Glutamatergic neuron (in vitro differentiated cells): ENCODE measurements at regions not wholly inside any gene's neighbourhood (a gene's known extent, or its start where the extent isn't known, plus 50 kb on each side); places are given as distances from the start of the nearest gene placed in this dataset.

Experiments used
- DNase-seq: peaks from one replicate; pipeline ENCODE4 v3.0.0; 2022
- H3K27ac Mint-ChIP-seq: one replicate; pipeline ENCODE4 v1.8.0; 2020; ENCODE audit warnings: mild to moderate bottlenecking, mixed read lengths, inconsistent platforms; ENCODE audit not compliant: unreplicated experiment
- H3K27me3 Mint-ChIP-seq: one replicate; pipeline ENCODE4 v1.8.0; 2020; ENCODE audit warnings: mild to moderate bottlenecking, moderate library complexity, mixed read lengths, inconsistent platforms; ENCODE audit not compliant: unreplicated experiment
- H3K36me3 Mint-ChIP-seq: one replicate; pipeline ENCODE4 v1.8.0; 2020; ENCODE audit warnings: mild to moderate bottlenecking, mixed read lengths, inconsistent platforms; ENCODE audit not compliant: unreplicated experiment
- H3K4me1 Mint-ChIP-seq: one replicate; pipeline ENCODE4 v1.8.0; 2020; ENCODE audit warnings: mild to moderate bottlenecking, low read depth, mixed read lengths, inconsistent platforms; ENCODE audit not compliant: unreplicated experiment
- H3K4me3 Mint-ChIP-seq: one replicate; pipeline ENCODE4 v1.8.0; 2020; ENCODE audit warnings: mild to moderate bottlenecking, mixed read lengths, inconsistent platforms; ENCODE audit not compliant: unreplicated experiment
- H3K9me3 Mint-ChIP-seq: one replicate; pipeline ENCODE4 v1.8.0; 2020; ENCODE audit warnings: mild to moderate bottlenecking, moderate library complexity, mixed read lengths, inconsistent platforms; ENCODE audit not compliant: unreplicated experiment
- TF ChIP-seq, protein P1 (sequence below): fragments of 200-600 bp; sonication (generic); IDR thresholded peaks from one replicate; pipeline ENCODE4 v1.5.0; 2021; ENCODE audit not compliant: partially characterized antibody, unreplicated experiment

DNA sequence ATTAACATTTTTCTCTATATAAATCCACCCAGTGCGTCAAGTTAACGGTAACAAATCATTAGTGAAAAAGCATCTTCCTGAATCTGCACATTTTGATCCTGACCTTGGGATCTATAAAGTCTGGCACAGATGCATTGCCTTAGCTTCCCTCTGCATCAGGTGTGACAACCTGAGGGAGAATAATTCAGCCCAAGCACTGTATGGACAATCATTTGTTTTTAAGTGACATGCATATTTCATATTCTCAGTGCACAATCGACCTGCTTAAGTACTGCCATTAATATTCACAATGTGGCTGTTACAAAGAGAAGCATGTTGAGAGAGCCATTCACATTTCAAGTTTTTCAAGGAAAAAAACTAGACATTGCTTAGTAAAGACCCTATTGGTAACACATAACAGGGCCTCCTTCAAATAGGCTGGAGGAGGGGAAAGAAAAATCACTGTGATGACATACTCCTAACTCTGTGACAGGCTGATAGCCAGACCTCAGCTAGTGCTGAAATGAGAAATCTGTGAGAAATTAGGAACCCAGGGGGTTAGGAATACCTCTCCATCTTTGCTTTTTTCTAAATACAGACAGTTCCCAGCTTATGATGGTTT, 505.3 kb upstream of the CDH5 start:
- peaks cover 4% of the 10 kb centered on the region for H3K36me3 Mint-ChIP-seq
- TF ChIP-seq, protein P1, sequence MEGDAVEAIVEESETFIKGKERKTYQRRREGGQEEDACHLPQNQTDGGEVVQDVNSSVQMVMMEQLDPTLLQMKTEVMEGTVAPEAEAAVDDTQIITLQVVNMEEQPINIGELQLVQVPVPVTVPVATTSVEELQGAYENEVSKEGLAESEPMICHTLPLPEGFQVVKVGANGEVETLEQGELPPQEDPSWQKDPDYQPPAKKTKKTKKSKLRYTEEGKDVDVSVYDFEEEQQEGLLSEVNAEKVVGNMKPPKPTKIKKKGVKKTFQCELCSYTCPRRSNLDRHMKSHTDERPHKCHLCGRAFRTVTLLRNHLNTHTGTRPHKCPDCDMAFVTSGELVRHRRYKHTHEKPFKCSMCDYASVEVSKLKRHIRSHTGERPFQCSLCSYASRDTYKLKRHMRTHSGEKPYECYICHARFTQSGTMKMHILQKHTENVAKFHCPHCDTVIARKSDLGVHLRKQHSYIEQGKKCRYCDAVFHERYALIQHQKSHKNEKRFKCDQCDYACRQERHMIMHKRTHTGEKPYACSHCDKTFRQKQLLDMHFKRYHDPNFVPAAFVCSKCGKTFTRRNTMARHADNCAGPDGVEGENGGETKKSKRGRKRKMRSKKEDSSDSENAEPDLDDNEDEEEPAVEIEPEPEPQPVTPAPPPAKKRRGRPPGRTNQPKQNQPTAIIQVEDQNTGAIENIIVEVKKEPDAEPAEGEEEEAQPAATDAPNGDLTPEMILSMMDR, result no peak
- DNase-seq, result no peak
- H3K4me3 Mint-ChIP-seq, result no peak overlapping the region
- H3K27ac Mint-ChIP-seq, result no peak overlapping the region
- peaks cover 3% of the 10 kb centered on the region for H3K27me3 Mint-ChIP-seq
- no peaks in the 10 kb centered on the region for H3K9me3 Mint-ChIP-seq
- no peaks in the 10 kb centered on the region for H3K4me1 Mint-ChIP-seq

DNA sequence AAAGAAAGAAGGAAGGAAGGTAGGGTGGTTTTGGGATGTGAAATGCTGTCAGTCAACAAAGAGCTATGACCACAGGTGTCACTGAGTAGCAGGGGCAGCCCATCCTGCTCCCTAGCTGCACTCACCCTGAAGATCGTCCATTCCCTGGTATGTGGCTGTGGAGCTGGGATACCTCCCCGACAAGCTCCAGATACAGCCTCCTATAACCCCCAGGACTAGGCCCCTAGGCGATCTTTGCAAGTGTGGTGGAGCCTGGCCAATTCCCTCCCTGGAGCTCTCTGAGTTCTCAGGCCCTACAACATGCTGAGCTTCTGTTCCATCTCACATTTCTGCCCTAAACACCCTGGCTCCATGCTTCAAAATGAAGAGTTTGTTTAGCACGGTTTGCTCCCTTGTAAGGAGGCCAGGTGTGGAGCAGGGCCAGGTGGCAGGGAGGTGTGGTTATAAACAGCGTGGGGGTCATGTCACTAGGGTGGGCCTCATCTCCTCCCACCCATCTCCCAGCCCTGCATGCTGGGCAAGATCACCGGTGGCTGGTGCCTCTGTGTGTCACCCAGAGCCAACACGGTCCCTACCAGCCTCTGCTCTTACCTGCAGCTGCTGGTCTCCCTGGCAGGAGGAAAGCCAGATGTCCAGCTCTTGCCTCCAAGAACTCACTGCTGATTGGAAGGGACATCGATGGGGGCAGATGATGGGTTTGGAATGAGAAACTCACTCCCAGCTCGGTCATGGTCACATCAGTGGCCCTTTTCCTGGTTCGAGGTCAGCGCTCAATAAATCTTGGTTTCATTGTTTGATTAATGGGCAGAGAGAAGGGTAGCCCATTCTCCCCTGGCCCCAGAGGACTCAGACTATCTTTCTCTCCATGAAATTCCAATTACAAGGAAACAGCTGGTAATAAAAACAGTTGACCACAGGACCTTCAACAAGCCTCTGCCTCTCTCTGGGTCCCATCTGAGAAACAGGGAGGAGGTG, 511.0 kb upstream of the CDH5 start:
- Mint-ChIP-seq H3K4me1 (no peaks in the 10 kb centered on the region), H3K27ac (no peak overlapping the region), H3K4me3 (no peak overlapping the region), H3K27me3 (peaks cover 3% of the 10 kb centered on the region), H3K36me3 (no peaks in the 10 kb centered on the region), H3K9me3 (no peaks in the 10 kb centered on the region)
- DNase-seq, result no peak
- TF ChIP-seq, protein P1, result no peak

DNA sequence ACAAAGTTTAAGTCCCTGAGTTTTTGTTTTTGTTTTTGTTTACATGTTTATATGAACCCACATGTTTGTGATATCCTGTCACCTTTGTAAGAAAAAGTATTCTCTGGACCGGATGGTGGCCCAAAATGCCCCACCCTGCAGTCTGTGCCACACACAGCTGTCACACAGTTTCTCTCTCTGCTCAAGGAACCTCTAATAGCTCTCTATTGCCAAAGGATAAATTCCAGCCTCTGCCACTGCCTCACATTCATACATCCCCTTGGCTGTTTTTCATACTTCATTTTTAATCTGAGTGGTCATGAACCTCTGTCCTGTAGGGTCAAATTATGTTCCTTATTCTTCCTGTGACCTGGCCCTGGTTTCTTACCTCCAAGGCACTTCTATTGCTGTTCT, 520.3 kb upstream of the CDH5 start:
- no peaks in the 10 kb centered on the region for H3K36me3 Mint-ChIP-seq
- TF ChIP-seq, protein P1, result no peak

DNA sequence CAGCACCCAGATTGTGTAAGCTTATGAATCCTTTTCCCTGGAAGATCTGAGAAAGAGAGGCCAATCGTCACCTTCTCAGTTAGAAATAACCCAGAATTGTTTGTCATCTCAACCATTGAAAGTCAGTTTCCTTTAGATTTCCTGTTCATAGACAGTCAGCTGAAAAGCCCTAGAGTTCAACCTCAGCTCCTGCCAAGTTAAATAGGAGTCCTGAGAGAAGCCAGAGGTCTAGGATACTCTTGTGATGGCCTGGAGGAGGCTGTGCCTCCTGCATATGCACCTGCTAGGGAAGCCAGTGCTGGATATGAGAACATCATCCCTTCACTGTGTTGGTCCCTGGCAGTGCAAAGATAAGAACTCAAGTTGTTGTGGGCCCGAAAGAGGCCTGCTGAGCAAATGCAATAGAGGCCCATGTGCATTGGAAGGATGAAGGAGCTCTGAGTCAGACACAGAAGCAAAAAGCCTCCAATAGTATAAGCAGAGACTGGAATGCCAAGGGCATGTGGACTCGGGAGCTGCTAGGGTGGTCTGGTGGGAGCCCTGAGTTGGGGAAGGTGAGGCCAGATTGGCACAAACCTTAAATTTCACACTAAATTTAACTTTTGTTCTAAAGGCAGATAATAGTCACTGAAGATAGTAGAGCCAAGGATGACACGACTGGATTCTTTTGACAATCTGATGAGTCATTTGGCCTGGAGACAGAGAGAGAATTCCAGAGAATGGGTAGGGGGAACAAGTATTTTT, 520.9 kb upstream of the CDH5 start:
- TF ChIP-seq, protein P1, result no peak
- H3K4me1 Mint-ChIP-seq, result no peaks in the 10 kb centered on the region
- no peaks in the 10 kb centered on the region for H3K36me3 Mint-ChIP-seq
- no peaks in the 10 kb centered on the region for H3K27me3 Mint-ChIP-seq
- H3K9me3 Mint-ChIP-seq, result no peaks in the 10 kb centered on the region
- no peak overlapping the region for H3K27ac Mint-ChIP-seq
- DNase-seq, result no peak
- no peak overlapping the region for H3K4me3 Mint-ChIP-seq

More for the DNA sequence above, 520.3 kb upstream of the CDH5 start:
- no peak for DNase-seq
- Mint-ChIP-seq H3K27ac (no peak overlapping the region), H3K27me3 (no peaks in the 10 kb centered on the region), H3K4me1 (no peaks in the 10 kb centered on the region), H3K4me3 (no peak overlapping the region), H3K9me3 (no peaks in the 10 kb centered on the region)

DNA sequence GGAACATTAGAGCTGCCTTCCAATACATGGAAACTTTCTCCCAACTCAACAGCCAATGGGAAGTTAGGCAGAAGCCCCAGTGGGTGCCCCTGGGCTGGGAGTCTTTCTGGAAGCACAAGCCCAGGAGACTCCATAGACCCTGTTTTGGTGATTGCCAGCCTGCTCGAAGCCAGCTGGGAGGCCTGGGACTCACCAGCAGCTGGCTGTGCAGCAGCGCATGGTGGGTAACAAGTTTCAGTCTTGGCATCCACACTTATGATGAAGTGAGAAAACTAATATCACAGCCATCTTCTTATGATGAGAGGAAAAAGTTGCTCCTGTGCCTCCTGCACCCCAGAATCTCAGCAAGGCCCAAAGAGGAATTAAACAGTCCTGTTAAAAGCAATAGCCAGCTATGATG, 522.5 kb upstream of the CDH5 start:
- H3K4me3 Mint-ChIP-seq, result no peak overlapping the region
- H3K27ac Mint-ChIP-seq, result no peak overlapping the region
- no peaks in the 10 kb centered on the region for H3K9me3 Mint-ChIP-seq
- H3K36me3 Mint-ChIP-seq, result no peaks in the 10 kb centered on the region
- DNase-seq, result no peak
- no peaks in the 10 kb centered on the region for H3K27me3 Mint-ChIP-seq
- TF ChIP-seq, protein P1, result no peak
- H3K4me1 Mint-ChIP-seq, result no peaks in the 10 kb centered on the region
